ENCODE measurements at regions not wholly inside any gene's neighbourhood (a gene's known extent, or its start where the extent isn't known, plus 50 kb on each side); places are given as distances from the start of the nearest gene placed in this dataset.

DNA sequence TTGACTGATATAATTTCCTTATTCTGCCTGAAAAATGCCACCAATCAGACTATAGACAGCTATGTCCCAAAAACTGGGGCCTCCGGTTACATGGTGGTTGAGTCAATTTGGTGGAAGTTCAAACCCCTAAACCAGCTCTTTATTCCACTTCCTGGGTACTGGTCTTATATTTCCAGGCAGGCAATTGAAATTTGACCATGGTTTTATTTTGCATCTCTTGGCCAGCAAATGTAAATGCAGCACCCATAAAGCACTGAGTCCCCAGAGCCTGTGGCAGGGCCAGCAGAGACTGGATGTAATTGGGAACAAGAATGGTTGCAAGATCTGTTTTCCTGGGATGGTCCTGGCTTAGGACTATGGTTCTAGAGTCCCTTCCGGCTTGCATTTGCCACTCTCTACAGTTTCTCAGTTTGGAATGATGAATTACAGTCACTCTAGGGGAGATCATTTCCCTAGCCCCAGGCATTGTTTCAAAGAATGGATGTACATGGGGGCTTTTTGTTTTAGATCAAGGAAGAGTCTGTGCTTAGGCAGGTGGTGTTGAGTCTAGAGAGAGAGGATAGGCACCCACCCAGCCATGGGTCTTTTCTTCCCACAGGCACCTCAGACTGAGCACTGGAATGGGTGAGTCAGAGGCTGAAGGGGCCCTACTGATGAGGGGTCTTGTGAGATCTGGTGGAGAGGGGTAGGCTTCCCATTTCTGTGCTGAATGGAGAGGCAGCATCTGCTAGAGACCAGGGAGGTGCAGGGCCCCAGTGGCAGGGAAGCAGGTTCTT, 108.4 kb upstream of the CDC42EP3 start:
- no peaks in the 10 kb centered on the region for H3K79me2 ChIP-seq (replicated peaks; ENCODE audit: insufficient read depth, low read length)
- no peaks in the 10 kb centered on the region for H3K27me3 ChIP-seq (ENCODE audit: insufficient read depth, low read depth, low read length)
- no peak overlapping the region for H3K4me2 ChIP-seq (ENCODE audit: low read length)
- H3K9ac ChIP-seq (ENCODE audit: low read length): no peak overlapping the region
- no peaks in the 10 kb centered on the region for H3K9me2 ChIP-seq (ENCODE audit: insufficient read depth, low read length)
- H3K27ac ChIP-seq (ENCODE audit: low read length): no peak overlapping the region
- TF ChIP-seq, protein P1, sequence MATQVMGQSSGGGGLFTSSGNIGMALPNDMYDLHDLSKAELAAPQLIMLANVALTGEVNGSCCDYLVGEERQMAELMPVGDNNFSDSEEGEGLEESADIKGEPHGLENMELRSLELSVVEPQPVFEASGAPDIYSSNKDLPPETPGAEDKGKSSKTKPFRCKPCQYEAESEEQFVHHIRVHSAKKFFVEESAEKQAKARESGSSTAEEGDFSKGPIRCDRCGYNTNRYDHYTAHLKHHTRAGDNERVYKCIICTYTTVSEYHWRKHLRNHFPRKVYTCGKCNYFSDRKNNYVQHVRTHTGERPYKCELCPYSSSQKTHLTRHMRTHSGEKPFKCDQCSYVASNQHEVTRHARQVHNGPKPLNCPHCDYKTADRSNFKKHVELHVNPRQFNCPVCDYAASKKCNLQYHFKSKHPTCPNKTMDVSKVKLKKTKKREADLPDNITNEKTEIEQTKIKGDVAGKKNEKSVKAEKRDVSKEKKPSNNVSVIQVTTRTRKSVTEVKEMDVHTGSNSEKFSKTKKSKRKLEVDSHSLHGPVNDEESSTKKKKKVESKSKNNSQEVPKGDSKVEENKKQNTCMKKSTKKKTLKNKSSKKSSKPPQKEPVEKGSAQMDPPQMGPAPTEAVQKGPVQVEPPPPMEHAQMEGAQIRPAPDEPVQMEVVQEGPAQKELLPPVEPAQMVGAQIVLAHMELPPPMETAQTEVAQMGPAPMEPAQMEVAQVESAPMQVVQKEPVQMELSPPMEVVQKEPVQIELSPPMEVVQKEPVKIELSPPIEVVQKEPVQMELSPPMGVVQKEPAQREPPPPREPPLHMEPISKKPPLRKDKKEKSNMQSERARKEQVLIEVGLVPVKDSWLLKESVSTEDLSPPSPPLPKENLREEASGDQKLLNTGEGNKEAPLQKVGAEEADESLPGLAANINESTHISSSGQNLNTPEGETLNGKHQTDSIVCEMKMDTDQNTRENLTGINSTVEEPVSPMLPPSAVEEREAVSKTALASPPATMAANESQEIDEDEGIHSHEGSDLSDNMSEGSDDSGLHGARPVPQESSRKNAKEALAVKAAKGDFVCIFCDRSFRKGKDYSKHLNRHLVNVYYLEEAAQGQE (IDR thresholded peaks at IDR 0.05; ENCODE audit: borderline replicate concordance): no peak
- no peak for TF ChIP-seq EZH2 (IDR thresholded peaks at IDR 0.05; ENCODE audit: borderline replicate concordance, insufficient read depth, low read length, poor library complexity, severe bottlenecking)
- TF ChIP-seq SMC3 (conservative IDR thresholded peaks at IDR 0.05; ENCODE audit: poor library complexity): no peak
- TF ChIP-seq, protein P2, sequence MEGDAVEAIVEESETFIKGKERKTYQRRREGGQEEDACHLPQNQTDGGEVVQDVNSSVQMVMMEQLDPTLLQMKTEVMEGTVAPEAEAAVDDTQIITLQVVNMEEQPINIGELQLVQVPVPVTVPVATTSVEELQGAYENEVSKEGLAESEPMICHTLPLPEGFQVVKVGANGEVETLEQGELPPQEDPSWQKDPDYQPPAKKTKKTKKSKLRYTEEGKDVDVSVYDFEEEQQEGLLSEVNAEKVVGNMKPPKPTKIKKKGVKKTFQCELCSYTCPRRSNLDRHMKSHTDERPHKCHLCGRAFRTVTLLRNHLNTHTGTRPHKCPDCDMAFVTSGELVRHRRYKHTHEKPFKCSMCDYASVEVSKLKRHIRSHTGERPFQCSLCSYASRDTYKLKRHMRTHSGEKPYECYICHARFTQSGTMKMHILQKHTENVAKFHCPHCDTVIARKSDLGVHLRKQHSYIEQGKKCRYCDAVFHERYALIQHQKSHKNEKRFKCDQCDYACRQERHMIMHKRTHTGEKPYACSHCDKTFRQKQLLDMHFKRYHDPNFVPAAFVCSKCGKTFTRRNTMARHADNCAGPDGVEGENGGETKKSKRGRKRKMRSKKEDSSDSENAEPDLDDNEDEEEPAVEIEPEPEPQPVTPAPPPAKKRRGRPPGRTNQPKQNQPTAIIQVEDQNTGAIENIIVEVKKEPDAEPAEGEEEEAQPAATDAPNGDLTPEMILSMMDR (IDR thresholded peaks at IDR 0.05; ENCODE audit: poor library complexity, severe bottlenecking): no peak
- TF ChIP-seq EP300 (conservative IDR thresholded peaks at IDR 0.05; ENCODE audit: poor library complexity, severe bottlenecking): no peak
- TF ChIP-seq POLR2AphosphoS5 (IDR thresholded peaks at IDR 0.05): no peak
- TF ChIP-seq TAF1 (IDR thresholded peaks at IDR 0.05; ENCODE audit: low read depth): no peak
- no peak for TF ChIP-seq RAD21 (conservative IDR thresholded peaks at IDR 0.05)
- TF ChIP-seq MXI1 (conservative IDR thresholded peaks at IDR 0.05; ENCODE audit: poor library complexity, severe bottlenecking): no peak
- H4K20me1 ChIP-seq (ENCODE audit: insufficient read depth): no peaks in the 10 kb centered on the region
- no peaks in the 10 kb centered on the region for H3K9me3 ChIP-seq (ENCODE audit: low read length)
- H3F3A ChIP-seq (ENCODE audit: insufficient read depth, low read length, poor library complexity, severe bottlenecking): no peaks in the 10 kb centered on the region
- H3K36me3 ChIP-seq (ENCODE audit: insufficient read depth, low read length): no peaks in the 10 kb centered on the region
- H2AFZ ChIP-seq (ENCODE audit: low read depth, low read length): no peak overlapping the region
- H3K4me3 ChIP-seq (ENCODE audit: low read length): no peak overlapping the region

DNA sequence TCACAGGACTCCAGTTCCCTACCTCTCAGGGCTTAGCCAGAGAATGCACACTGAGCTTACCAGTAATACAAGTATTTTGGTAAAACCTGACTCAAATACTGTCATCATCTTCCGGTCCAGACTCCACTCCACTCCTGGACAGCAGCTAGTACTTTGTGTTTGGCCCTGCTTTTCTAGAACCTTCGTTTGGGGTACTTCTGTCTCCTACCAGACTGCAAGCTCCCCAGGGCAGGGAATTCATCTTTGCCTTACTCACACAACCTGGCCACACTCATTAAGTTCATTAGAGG, 108.9 kb upstream of the CDC42EP3 start:
- Histone ChIP-seq H4K20me1 (ENCODE audit: insufficient read depth) (no peaks in the 10 kb centered on the region), H3K27ac (ENCODE audit: low read length) (no peak overlapping the region), H3K27me3 (ENCODE audit: insufficient read depth, low read depth, low read length) (no peaks in the 10 kb centered on the region), H3K4me3 (ENCODE audit: low read length) (no peak overlapping the region), H2AFZ (ENCODE audit: low read depth, low read length) (no peak overlapping the region), H3F3A (ENCODE audit: insufficient read depth, low read length, poor library complexity, severe bottlenecking) (no peaks in the 10 kb centered on the region), H3K36me3 (ENCODE audit: insufficient read depth, low read length) (no peaks in the 10 kb centered on the region), H3K9me3 (ENCODE audit: low read length) (no peaks in the 10 kb centered on the region), H3K9me2 (ENCODE audit: insufficient read depth, low read length) (no peaks in the 10 kb centered on the region), H3K4me2 (ENCODE audit: low read length) (no peak overlapping the region), H3K79me2 (replicated peaks; ENCODE audit: insufficient read depth, low read length) (no peaks in the 10 kb centered on the region), H3K9ac (ENCODE audit: low read length) (no peak overlapping the region)
- TF ChIP-seq EP300 (conservative IDR thresholded peaks at IDR 0.05; ENCODE audit: poor library complexity, severe bottlenecking) (no peak), SMC3 (conservative IDR thresholded peaks at IDR 0.05; ENCODE audit: poor library complexity) (no peak), EZH2 (IDR thresholded peaks at IDR 0.05; ENCODE audit: borderline replicate concordance, insufficient read depth, low read length, poor library complexity, severe bottlenecking) (no peak), TAF1 (IDR thresholded peaks at IDR 0.05; ENCODE audit: low read depth) (no peak), RAD21 (conservative IDR thresholded peaks at IDR 0.05) (no peak), MXI1 (conservative IDR thresholded peaks at IDR 0.05; ENCODE audit: poor library complexity, severe bottlenecking) (no peak), POLR2AphosphoS5 (IDR thresholded peaks at IDR 0.05) (no peak)
- TF ChIP-seq, protein P2 (IDR thresholded peaks at IDR 0.05; ENCODE audit: poor library complexity, severe bottlenecking): no peak
- TF ChIP-seq, protein P1 (IDR thresholded peaks at IDR 0.05; ENCODE audit: borderline replicate concordance): no peak

All from neural cell (in vitro differentiated cells).